ENCODE measurements at regions not wholly inside any gene's neighbourhood (a gene's known extent, or its start where the extent isn't known, plus 50 kb on each side); places are given as distances from the start of the nearest gene placed in this dataset.

- ATAC-seq (peak; percentile 89), DNase-seq (ENCODE audit: low read depth, low spot score) (peak; percentile 63)
- BruUV-seq (replicated peaks) = no TSS peak
- Histone ChIP-seq H4K20me1 (ENCODE audit: insufficient read depth) (no peaks in the 10 kb centered on the region), H3K9ac (ENCODE audit: low read length) (no peak overlapping the region), H3K79me2 (ENCODE audit: insufficient read depth, low read length) (no peaks in the 10 kb centered on the region), H3K4me1 (ENCODE audit: control insufficient read depth in 1 of 2, insufficient read depth in 2 of 2, low read length in 2 of 2) (peaks cover 6 to 20% of the 10 kb centered on the region in 2 experiments), H3K9me2 (ENCODE audit: insufficient read depth) (no peaks in the 10 kb centered on the region), H2AFZ (ENCODE audit: low read depth, low read length, poor library complexity, severe bottlenecking) (peak overlapping the region; percentile 90), H3K27ac (ENCODE audit: low read depth, low read length) (no peak overlapping the region), H3K4me3 (replicated peaks in 1 of 2; ENCODE audit: low read depth in 1 of 2, low read length in 2 of 2) (no peak overlapping the region), H3K9me3 (ENCODE audit: control insufficient read depth in 1 of 2, insufficient read depth in 1 of 2, low read depth in 1 of 2, low read length in 2 of 2) (no peaks in the 10 kb centered on the region), H3K27me3 (ENCODE audit: insufficient read depth, low read length) (no peaks in the 10 kb centered on the region), H3K36me3 (ENCODE audit: control insufficient read depth in 1 of 2, insufficient read depth in 2 of 2, low read length in 2 of 2) (no peaks in the 10 kb centered on the region), H3K4me2 (ENCODE audit: low read length) (peak overlapping the region; percentile 49)
- RAD21 ChIA-PET (ENCODE audit: low non-redundant PET in 1 of 2, low total read pairs in 2 of 2, uncharacterized antibody in 2 of 2, unreplicated experiment in 2 of 2) = no interaction called here
- TF ChIP-seq CBX3 (IDR thresholded peaks at IDR 0.05; ENCODE audit: low read depth) = peak; percentile 96
- peak; percentile 75 for TF ChIP-seq YY1 (IDR thresholded peaks at IDR 0.05; ENCODE audit: extremely low read depth, insufficient replicate concordance, low read depth, low read length)
- peak; percentile 65 for TF ChIP-seq RAD21 (IDR thresholded peaks at IDR 0.05; ENCODE audit: low read depth)
- no peak for TF ChIP-seq EZH2 (IDR thresholded peaks at IDR 0.05)
- TF ChIP-seq SRF (IDR thresholded peaks at IDR 0.05; ENCODE audit: low read depth) = peak; percentile 73; the same call in 1 of the 2 replicates
- no peak for TF ChIP-seq TCF7L2 (IDR thresholded peaks at IDR 0.05; ENCODE audit: borderline replicate concordance, extremely low read depth, insufficient read depth, insufficient read length)
- TF ChIP-seq MAX (IDR thresholded peaks at IDR 0.05) = no peak
- no peak for TF ChIP-seq EGR1 (IDR thresholded peaks at IDR 0.05; ENCODE audit: low read depth)
- TF ChIP-seq REST (IDR thresholded peaks at IDR 0.05; ENCODE audit: low read depth) = no peak
- TF ChIP-seq ZBTB33 (IDR thresholded peaks at IDR 0.05; ENCODE audit: extremely low read depth, insufficient replicate concordance, low read length) = no peak
- no peak for TF ChIP-seq ELF1 (IDR thresholded peaks at IDR 0.05; ENCODE audit: borderline replicate concordance, low read depth)
- no peak for TF ChIP-seq ZNF274 (IDR thresholded peaks at IDR 0.05; ENCODE audit: low read depth, low read length)
- TF ChIP-seq EZH2phosphoT487 (IDR thresholded peaks at IDR 0.05; ENCODE audit: borderline replicate concordance) = no peak
- peak; percentile 10; the same call in 1 of the 2 replicates for TF ChIP-seq SP1 (IDR thresholded peaks at IDR 0.05; ENCODE audit: low read depth)
- TF ChIP-seq FOSL1 (IDR thresholded peaks at IDR 0.05; ENCODE audit: low read depth) = no peak
- no peak for TF ChIP-seq ZFX (IDR thresholded peaks at IDR 0.05)
- TF ChIP-seq, protein P1, sequence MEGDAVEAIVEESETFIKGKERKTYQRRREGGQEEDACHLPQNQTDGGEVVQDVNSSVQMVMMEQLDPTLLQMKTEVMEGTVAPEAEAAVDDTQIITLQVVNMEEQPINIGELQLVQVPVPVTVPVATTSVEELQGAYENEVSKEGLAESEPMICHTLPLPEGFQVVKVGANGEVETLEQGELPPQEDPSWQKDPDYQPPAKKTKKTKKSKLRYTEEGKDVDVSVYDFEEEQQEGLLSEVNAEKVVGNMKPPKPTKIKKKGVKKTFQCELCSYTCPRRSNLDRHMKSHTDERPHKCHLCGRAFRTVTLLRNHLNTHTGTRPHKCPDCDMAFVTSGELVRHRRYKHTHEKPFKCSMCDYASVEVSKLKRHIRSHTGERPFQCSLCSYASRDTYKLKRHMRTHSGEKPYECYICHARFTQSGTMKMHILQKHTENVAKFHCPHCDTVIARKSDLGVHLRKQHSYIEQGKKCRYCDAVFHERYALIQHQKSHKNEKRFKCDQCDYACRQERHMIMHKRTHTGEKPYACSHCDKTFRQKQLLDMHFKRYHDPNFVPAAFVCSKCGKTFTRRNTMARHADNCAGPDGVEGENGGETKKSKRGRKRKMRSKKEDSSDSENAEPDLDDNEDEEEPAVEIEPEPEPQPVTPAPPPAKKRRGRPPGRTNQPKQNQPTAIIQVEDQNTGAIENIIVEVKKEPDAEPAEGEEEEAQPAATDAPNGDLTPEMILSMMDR (IDR thresholded peaks at IDR 0.05 in 2 of 3, conservative IDR thresholded peaks at IDR 0.05 in 1 of 3; ENCODE audit: borderline replicate concordance in 1 of 3, insufficient read depth in 1 of 3, low read depth in 2 of 3, low read length in 2 of 3) = peak; percentile 60 to 90 (median 85); a peak in 5 of 6 replicates
- no peak for TF ChIP-seq SIN3A (IDR thresholded peaks at IDR 0.05; ENCODE audit: low read depth)
- intact Hi-C loops (cut with micrococcal nuclease) = no loop called here
- CTCF ChIA-PET = interaction anchor here (1.3 kb wide), 1 partner anchor 638 kb away, joined by 3 read pairs; no protein-coding TSS in a partner anchor
- POLR2A ChIA-PET = no interaction called here
These were observed 197.6 kb upstream of the SASH1 start for GRCh38 chr6:148144917-148145521.
